ENCODE measurements at regions not wholly inside any gene's neighbourhood (a gene's known extent, or its start where the extent isn't known, plus 50 kb on each side); places are given as distances from the start of the nearest gene placed in this dataset.

GRCh38 chr22:49104434-49104833 lies 723.2 kb downstream of the BRD1 start:
- TF ChIP-seq FOSL1 (IDR thresholded peaks at IDR 0.05; ENCODE audit: low read depth) = no peak
- no peak for TF ChIP-seq CTCF (IDR thresholded peaks at IDR 0.05 in 2 of 3, conservative IDR thresholded peaks at IDR 0.05 in 1 of 3; ENCODE audit: borderline replicate concordance in 1 of 3, insufficient read depth in 1 of 3, low read depth in 2 of 3, low read length in 2 of 3)
- TF ChIP-seq POLR2AphosphoS5 (IDR thresholded peaks at IDR 0.05; ENCODE audit: low read depth, low read length) = no peak
- no peak for TF ChIP-seq REST (IDR thresholded peaks at IDR 0.05; ENCODE audit: low read depth)
- no peak for TF ChIP-seq POLR2A (IDR thresholded peaks at IDR 0.05; ENCODE audit: borderline replicate concordance, extremely low read depth, insufficient read depth, insufficient read length)
- no peak for TF ChIP-seq EZH2 (IDR thresholded peaks at IDR 0.05)
- TF ChIP-seq YY1 (IDR thresholded peaks at IDR 0.05; ENCODE audit: extremely low read depth, insufficient replicate concordance, low read depth, low read length) = no peak
- TF ChIP-seq SIN3A (IDR thresholded peaks at IDR 0.05; ENCODE audit: low read depth) = no peak
- no peak for TF ChIP-seq JUND (IDR thresholded peaks at IDR 0.05)
- no peak for TF ChIP-seq EGR1 (IDR thresholded peaks at IDR 0.05; ENCODE audit: low read depth)
- no peak for TF ChIP-seq EZH2phosphoT487 (IDR thresholded peaks at IDR 0.05; ENCODE audit: borderline replicate concordance)
- no peak for TF ChIP-seq ATF3 (IDR thresholded peaks at IDR 0.05)
